ENCODE measurements at regions not wholly inside any gene's neighbourhood (a gene's known extent, or its start where the extent isn't known, plus 50 kb on each side); places are given as distances from the start of the nearest gene placed in this dataset.

GRCh38 chr12:4859478-4860210, 50.1 kb upstream of the KCNA1 start:
- H3K36me3 ChIP-seq (ENCODE audit: insufficient read depth, low read length), result no peaks in the 10 kb centered on the region
- H3K9me3 ChIP-seq (replicated peaks; ENCODE audit: low read length), result no peaks in the 10 kb centered on the region
- H3K27me3 ChIP-seq (ENCODE audit: control insufficient read depth, insufficient read depth, low read length), result peaks cover 45% of the 10 kb centered on the region
- no peak overlapping the region for H3K4me3 ChIP-seq (ENCODE audit: low read length)
- H3K4me1 ChIP-seq (ENCODE audit: control insufficient read depth, insufficient read depth, low read length), result no peaks in the 10 kb centered on the region
- no peak overlapping the region for H3K4me2 ChIP-seq (ENCODE audit: low read length)
- H3K9ac ChIP-seq (ENCODE audit: low read depth, low read length), result no peak overlapping the region

Measured in skeletal muscle satellite cell (primary cell).